ENCODE measurements at regions not wholly inside any gene's neighbourhood (a gene's known extent, or its start where the extent isn't known, plus 50 kb on each side); places are given as distances from the start of the nearest gene placed in this dataset.

- H3K36me3 ChIP-seq (replicated peaks in 1 of 2; ENCODE audit: control insufficient read depth in 1 of 2, insufficient read depth in 2 of 2, low read length in 1 of 2): no peaks in the 10 kb centered on the region
- no peak overlapping the region for H3K27ac ChIP-seq (ENCODE audit: low read depth in 2 of 2, low read length in 1 of 2)
- no peak overlapping the region for H3K4me3 ChIP-seq (ENCODE audit: low read depth in 2 of 2, low read length in 1 of 2)
- no peaks in the 10 kb centered on the region for H3K9me2 ChIP-seq
- CTCF ChIA-PET: interaction anchor here (0.9 kb wide), 1 partner anchor 344 kb away, joined by 3 read pairs; no protein-coding TSS in a partner anchor
- no peaks in the 10 kb centered on the region for H3K4me1 ChIP-seq (ENCODE audit: control insufficient read depth in 1 of 2, insufficient read depth in 2 of 2, low read depth in 1 of 2, low read length in 1 of 2)
- WGBS (ENCODE audit: low lambda C conversion rate): 7% methylated on average over 1 of the region's 1 CpG
- H3F3A ChIP-seq (replicated peaks; ENCODE audit: insufficient read depth): no peaks in the 10 kb centered on the region
- no peak overlapping the region for H3K9ac ChIP-seq
- POLR2A ChIA-PET: no interaction called here
- H2AFZ ChIP-seq (ENCODE audit: low read depth): no peak overlapping the region
- no peak for TF ChIP-seq TCF12 (IDR thresholded peaks at IDR 0.05)
- TF ChIP-seq EZH2phosphoT487 (IDR thresholded peaks at IDR 0.05; ENCODE audit: borderline replicate concordance, low read depth): no peak
- TF ChIP-seq SIN3A (IDR thresholded peaks at IDR 0.05; ENCODE audit: borderline replicate concordance, low read depth, low read length): no peak
- TF ChIP-seq GABPA (IDR thresholded peaks at IDR 0.05; ENCODE audit: low read depth): no peak
- no peak for TF ChIP-seq RFX5 (IDR thresholded peaks at IDR 0.05; ENCODE audit: low read length)
- no peak for TF ChIP-seq FOXJ3 (CRISPR knock-in tag; IDR thresholded peaks at IDR 0.05)
- no peak for TF ChIP-seq NFIC (IDR thresholded peaks at IDR 0.05; ENCODE audit: borderline replicate concordance)
- TF ChIP-seq USF2 (IDR thresholded peaks at IDR 0.05; ENCODE audit: borderline replicate concordance, low read depth, low read length): no peak
- no peak for TF ChIP-seq NRF1 (IDR thresholded peaks at IDR 0.05; ENCODE audit: low read depth, low read length)
- no peak for TF ChIP-seq CHD2 (IDR thresholded peaks at IDR 0.05; ENCODE audit: low read length, partially characterized antibody)
- no peak for TF ChIP-seq CTCF (IDR thresholded peaks at IDR 0.05)
- no peaks in the 10 kb centered on the region for H3K27me3 ChIP-seq (ENCODE audit: insufficient read depth)
- H3K4me2 ChIP-seq: no peak overlapping the region
- no peaks in the 10 kb centered on the region for H3K9me3 ChIP-seq
- no peaks in the 10 kb centered on the region for H3K79me2 ChIP-seq (ENCODE audit: insufficient read depth)
- no peak for DNase-seq
- no peaks in the 10 kb centered on the region for H4K20me1 ChIP-seq (ENCODE audit: insufficient read depth)
Measured at GRCh38 chr1:102163799-102164198, 167.1 kb upstream of the OLFM3 start.

- H3K9ac ChIP-seq: no peak overlapping the region
- CTCF ChIA-PET: no interaction called here
- POLR2A ChIA-PET: no interaction called here
- H3F3A ChIP-seq (replicated peaks; ENCODE audit: insufficient read depth): no peaks in the 10 kb centered on the region
- no peak overlapping the region for H2AFZ ChIP-seq (ENCODE audit: low read depth)
- no peaks in the 10 kb centered on the region for H3K4me1 ChIP-seq (ENCODE audit: control insufficient read depth in 1 of 2, insufficient read depth in 2 of 2, low read depth in 1 of 2, low read length in 1 of 2)
- H4K20me1 ChIP-seq (ENCODE audit: insufficient read depth): no peaks in the 10 kb centered on the region
- DNase-seq: no peak
- H3K27me3 ChIP-seq (ENCODE audit: insufficient read depth): no peaks in the 10 kb centered on the region
- H3K9me2 ChIP-seq: no peaks in the 10 kb centered on the region
- 47% methylated on average over 3 of the region's 3 CpGs for WGBS (ENCODE audit: low lambda C conversion rate)
- no peaks in the 10 kb centered on the region for H3K9me3 ChIP-seq
- no peak overlapping the region for H3K27ac ChIP-seq (ENCODE audit: low read depth in 2 of 2, low read length in 1 of 2)
- H3K36me3 ChIP-seq (replicated peaks in 1 of 2; ENCODE audit: control insufficient read depth in 1 of 2, insufficient read depth in 2 of 2, low read length in 1 of 2): no peaks in the 10 kb centered on the region
- H3K4me3 ChIP-seq (ENCODE audit: low read depth in 2 of 2, low read length in 1 of 2): no peak overlapping the region
- no peak overlapping the region for H3K4me2 ChIP-seq
- no peaks in the 10 kb centered on the region for H3K79me2 ChIP-seq (ENCODE audit: insufficient read depth)
- TF ChIP-seq ZBTB33 (IDR thresholded peaks at IDR 0.05; ENCODE audit: borderline replicate concordance, low read depth): no peak
- no peak for TF ChIP-seq GABPA (IDR thresholded peaks at IDR 0.05; ENCODE audit: low read depth)
- TF ChIP-seq FOSL2 (IDR thresholded peaks at IDR 0.05; ENCODE audit: borderline replicate concordance, low read depth): no peak
- TF ChIP-seq FOXM1 (IDR thresholded peaks at IDR 0.05; ENCODE audit: low read depth): no peak
- no peak for TF ChIP-seq GATA2 (CRISPR knock-in tag; IDR thresholded peaks at IDR 0.05)
- TF ChIP-seq REST (IDR thresholded peaks at IDR 0.05; ENCODE audit: low read depth, low read length): no peak
- no peak for TF ChIP-seq TCF12 (IDR thresholded peaks at IDR 0.05)
- no peak for TF ChIP-seq USF1 (IDR thresholded peaks at IDR 0.05; ENCODE audit: borderline replicate concordance, low read depth)
- TF ChIP-seq TAF1 (IDR thresholded peaks at IDR 0.05; ENCODE audit: borderline replicate concordance, low read depth, low read length): no peak
- TF ChIP-seq RAD21 (IDR thresholded peaks at IDR 0.05; ENCODE audit: low read length): no peak
- no peak for TF ChIP-seq MAX (IDR thresholded peaks at IDR 0.05; ENCODE audit: low read depth)
Measured at GRCh38 chr1:102151242-102151641, 154.5 kb upstream of the OLFM3 start.
